ENCODE measurements at regions not wholly inside any gene's neighbourhood (a gene's known extent, or its start where the extent isn't known, plus 50 kb on each side); places are given as distances from the start of the nearest gene placed in this dataset.
A peak's percentile ranks its signal among the peaks of the same experiment; 100 is the strongest.

DNA sequence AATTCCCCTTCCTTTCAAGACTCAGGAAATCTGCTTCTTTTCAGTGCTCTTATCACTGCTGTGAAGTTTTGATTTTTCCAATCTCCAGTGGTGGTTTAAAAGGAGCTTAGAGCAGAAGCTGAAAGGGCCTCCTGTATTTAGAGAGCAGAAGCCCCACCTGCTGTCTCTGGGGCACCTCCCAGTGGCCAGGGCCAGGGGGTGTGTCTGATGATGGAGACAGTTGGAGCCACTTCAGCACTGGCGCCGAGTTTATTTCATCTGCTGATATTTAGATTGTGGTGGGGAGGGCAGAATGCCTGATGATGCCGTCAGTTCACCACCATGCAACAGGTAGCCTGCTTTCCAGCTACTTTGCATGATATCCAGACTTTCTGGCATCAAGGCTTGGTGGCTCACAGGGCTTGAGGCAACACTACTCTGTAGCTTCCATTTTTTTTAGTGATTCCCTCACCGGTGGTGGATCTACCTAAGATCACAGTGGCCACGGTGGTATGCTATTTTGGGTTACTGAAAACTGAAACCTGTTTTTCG lies 371.9 kb downstream of the KCNRG start:
- H3F3A ChIP-seq (ENCODE audit: insufficient read depth, low read depth) = no peaks in the 10 kb centered on the region
- no peaks in the 10 kb centered on the region for H3K9me2 ChIP-seq (ENCODE audit: insufficient read depth)
- H3K4me2 ChIP-seq = no peak overlapping the region
- ChIA-PET POLR2A (ENCODE audit: unreplicated experiment) (no interaction called here), CTCF (interaction anchor here (0.6 kb wide), 2 partner anchors 11 to 1411 kb away, joined by 3 to 6 read pairs; partner anchors contain the start of gene FNDC3A)
- H3K36me3 ChIP-seq (ENCODE audit: low read depth) = no peaks in the 10 kb centered on the region
- intact Hi-C loops (cut with micrococcal nuclease; ENCODE audit: unreplicated experiment) = no loop called here
- H3K4me3 ChIP-seq = no peak overlapping the region
- H4K20me1 ChIP-seq (ENCODE audit: insufficient read depth) = no peaks in the 10 kb centered on the region
- no peaks in the 10 kb centered on the region for H3K4me1 ChIP-seq (replicated peaks; ENCODE audit: insufficient read depth)
- H3K79me2 ChIP-seq (ENCODE audit: low read depth) = no peaks in the 10 kb centered on the region
- no peak overlapping the region for H3K27ac ChIP-seq
- H2AFZ ChIP-seq = no peak overlapping the region
- no TSS peak for BruUV-seq (replicated peaks)
- H3K9me3 ChIP-seq (ENCODE audit: insufficient read depth, low read depth) = no peaks in the 10 kb centered on the region
- DNase-seq = peak in 1 of 2 experiments; percentile 45
- TF ChIP-seq, protein P1, sequence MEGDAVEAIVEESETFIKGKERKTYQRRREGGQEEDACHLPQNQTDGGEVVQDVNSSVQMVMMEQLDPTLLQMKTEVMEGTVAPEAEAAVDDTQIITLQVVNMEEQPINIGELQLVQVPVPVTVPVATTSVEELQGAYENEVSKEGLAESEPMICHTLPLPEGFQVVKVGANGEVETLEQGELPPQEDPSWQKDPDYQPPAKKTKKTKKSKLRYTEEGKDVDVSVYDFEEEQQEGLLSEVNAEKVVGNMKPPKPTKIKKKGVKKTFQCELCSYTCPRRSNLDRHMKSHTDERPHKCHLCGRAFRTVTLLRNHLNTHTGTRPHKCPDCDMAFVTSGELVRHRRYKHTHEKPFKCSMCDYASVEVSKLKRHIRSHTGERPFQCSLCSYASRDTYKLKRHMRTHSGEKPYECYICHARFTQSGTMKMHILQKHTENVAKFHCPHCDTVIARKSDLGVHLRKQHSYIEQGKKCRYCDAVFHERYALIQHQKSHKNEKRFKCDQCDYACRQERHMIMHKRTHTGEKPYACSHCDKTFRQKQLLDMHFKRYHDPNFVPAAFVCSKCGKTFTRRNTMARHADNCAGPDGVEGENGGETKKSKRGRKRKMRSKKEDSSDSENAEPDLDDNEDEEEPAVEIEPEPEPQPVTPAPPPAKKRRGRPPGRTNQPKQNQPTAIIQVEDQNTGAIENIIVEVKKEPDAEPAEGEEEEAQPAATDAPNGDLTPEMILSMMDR (conservative IDR thresholded peaks at IDR 0.05) = 0 out of 2 replicates have a peak, but pooled peaks have one; percentile 18
- no peak for TF ChIP-seq EZH2 (IDR thresholded peaks at IDR 0.05; ENCODE audit: low read depth)
- no peaks in the 10 kb centered on the region for H3K27me3 ChIP-seq (ENCODE audit: insufficient read depth, low read depth)

DNA sequence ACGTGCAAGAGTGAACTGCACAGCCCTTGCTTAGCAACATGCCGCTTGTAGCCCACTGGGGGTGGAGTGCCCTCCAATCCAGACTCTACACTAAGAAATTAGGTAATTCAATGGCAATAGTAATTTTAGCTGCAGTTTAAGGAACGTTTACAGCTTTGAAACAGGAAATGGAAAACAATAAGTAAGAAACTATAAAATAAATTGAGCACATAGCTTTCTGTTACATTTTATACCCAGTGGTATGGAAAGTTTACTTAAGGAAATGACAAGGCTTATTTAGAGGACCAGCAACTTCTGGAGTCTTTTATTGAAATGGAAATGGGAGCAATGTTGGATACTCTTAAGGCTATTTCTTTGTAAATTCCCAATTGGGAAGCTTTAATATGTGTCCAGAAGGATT lies 373.2 kb downstream of the KCNRG start:
- ChIA-PET CTCF (interaction anchor here (0.6 kb wide), 1 partner anchor 11 kb away, joined by 8 read pairs; no protein-coding TSS in a partner anchor), POLR2A (ENCODE audit: unreplicated experiment) (no interaction called here)
- Histone ChIP-seq H3K9me3 (ENCODE audit: insufficient read depth, low read depth) (no peaks in the 10 kb centered on the region), H3F3A (ENCODE audit: insufficient read depth, low read depth) (no peaks in the 10 kb centered on the region), H4K20me1 (ENCODE audit: insufficient read depth) (no peaks in the 10 kb centered on the region), H3K4me3 (no peak overlapping the region), H3K9me2 (ENCODE audit: insufficient read depth) (no peaks in the 10 kb centered on the region), H2AFZ (no peak overlapping the region), H3K27me3 (ENCODE audit: insufficient read depth, low read depth) (no peaks in the 10 kb centered on the region), H3K4me1 (replicated peaks; ENCODE audit: insufficient read depth) (no peaks in the 10 kb centered on the region), H3K27ac (no peak overlapping the region), H3K79me2 (ENCODE audit: low read depth) (no peaks in the 10 kb centered on the region), H3K4me2 (no peak overlapping the region), H3K36me3 (ENCODE audit: low read depth) (no peaks in the 10 kb centered on the region)
- no TSS peak for BruUV-seq (replicated peaks)
- DNase-seq = no peak
- intact Hi-C loops (cut with micrococcal nuclease; ENCODE audit: unreplicated experiment) = no loop called here
- TF ChIP-seq EZH2 (IDR thresholded peaks at IDR 0.05; ENCODE audit: low read depth) = no peak
- TF ChIP-seq, protein P1 (conservative IDR thresholded peaks at IDR 0.05) = no peak

DNA sequence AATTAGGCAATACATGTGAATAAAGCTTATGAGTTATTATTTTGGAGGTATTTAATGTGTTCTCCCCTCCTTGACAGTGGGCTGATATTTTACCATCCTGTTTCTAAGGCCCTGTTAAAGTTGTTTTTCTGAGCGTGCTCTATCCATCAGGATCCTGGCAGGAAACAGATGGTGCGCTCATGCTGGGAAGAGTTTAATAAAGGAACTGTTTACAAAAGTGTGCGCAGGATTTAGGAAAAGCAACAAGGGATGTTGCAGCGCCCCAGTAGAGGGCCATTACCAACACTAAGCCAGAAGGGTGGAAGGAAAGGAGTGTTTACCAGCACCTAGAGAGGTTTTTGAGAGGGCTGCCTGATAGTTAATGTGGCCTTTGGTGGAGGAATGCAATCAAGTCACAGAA lies 374.5 kb downstream of the KCNRG start:
- H3K27ac ChIP-seq = no peak overlapping the region
- H3K4me2 ChIP-seq = no peak overlapping the region
- intact Hi-C loops (cut with micrococcal nuclease; ENCODE audit: unreplicated experiment) = no loop called here
- no peak overlapping the region for H3K4me3 ChIP-seq
- ChIA-PET POLR2A (ENCODE audit: unreplicated experiment) (no interaction called here), CTCF (no interaction called here)
- no peaks in the 10 kb centered on the region for H3K79me2 ChIP-seq (ENCODE audit: low read depth)
- H4K20me1 ChIP-seq (ENCODE audit: insufficient read depth) = no peaks in the 10 kb centered on the region
- H3K36me3 ChIP-seq (ENCODE audit: low read depth) = no peaks in the 10 kb centered on the region
- no peaks in the 10 kb centered on the region for H3K9me2 ChIP-seq (ENCODE audit: insufficient read depth)
- TF ChIP-seq, protein P1 (conservative IDR thresholded peaks at IDR 0.05) = no peak
- no peak for TF ChIP-seq EZH2 (IDR thresholded peaks at IDR 0.05; ENCODE audit: low read depth)
- H3K9me3 ChIP-seq (ENCODE audit: insufficient read depth, low read depth) = no peaks in the 10 kb centered on the region
- no peak overlapping the region for H2AFZ ChIP-seq
- H3K4me1 ChIP-seq (replicated peaks; ENCODE audit: insufficient read depth) = no peaks in the 10 kb centered on the region
- no peaks in the 10 kb centered on the region for H3F3A ChIP-seq (ENCODE audit: insufficient read depth, low read depth)
- DNase-seq = no peak
- no peaks in the 10 kb centered on the region for H3K27me3 ChIP-seq (ENCODE audit: insufficient read depth, low read depth)
- BruUV-seq (replicated peaks) = no TSS peak

All from PC-9 (cell line).